Skeletal muscle cell (primary cell): ENCODE measurements at regions not wholly inside any gene's neighbourhood (a gene's known extent, or its start where the extent isn't known, plus 50 kb on each side); places are given as distances from the start of the nearest gene placed in this dataset.
"Not testable (repeated sequence)": the region's sequence is repeated elsewhere in the genome, so short reads cannot be mapped to it uniquely, and the experiment has no call there.

ENCODE experiments used
- DNase-seq: peaks from one replicate; pipeline ENCODE4 v3.0.0-alpha.2; 2010; ENCODE audit warnings: low read depth
- H3K4me3 ChIP-seq: 2 replicates; pipeline ENCODE4 v1.5.1; 2011; ENCODE audit warnings: low read depth, mild to moderate bottlenecking, control low read depth, low read length, moderate library complexity

GRCh38 chr12:72995029-72995428 is 722.9 kb downstream of the TRHDE start:
- not testable (repeated sequence) for DNase-seq, H3K4me3 ChIP-seq

DNA sequence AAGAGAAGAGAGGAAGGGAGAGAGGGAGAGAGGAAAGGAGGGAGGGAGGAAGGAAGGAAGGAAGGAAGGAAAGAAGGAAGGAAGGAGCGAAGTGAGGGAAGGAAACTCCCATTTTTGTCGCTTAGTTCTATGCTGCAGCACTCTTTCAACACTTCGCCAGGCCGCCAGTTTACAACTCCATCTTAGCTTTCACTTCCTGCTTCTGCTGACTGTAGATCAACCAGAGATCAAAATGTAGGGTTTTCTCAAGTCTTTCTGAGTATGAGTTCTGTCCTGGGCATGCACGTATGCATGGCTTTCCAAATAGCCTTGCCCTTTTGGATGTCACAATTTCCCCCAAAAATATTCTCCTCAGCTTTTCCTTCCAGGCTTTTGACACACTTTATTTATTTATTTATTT is 723.4 kb downstream of the TRHDE start:
- no peak for DNase-seq
- no peak overlapping the region for H3K4me3 ChIP-seq

DNA sequence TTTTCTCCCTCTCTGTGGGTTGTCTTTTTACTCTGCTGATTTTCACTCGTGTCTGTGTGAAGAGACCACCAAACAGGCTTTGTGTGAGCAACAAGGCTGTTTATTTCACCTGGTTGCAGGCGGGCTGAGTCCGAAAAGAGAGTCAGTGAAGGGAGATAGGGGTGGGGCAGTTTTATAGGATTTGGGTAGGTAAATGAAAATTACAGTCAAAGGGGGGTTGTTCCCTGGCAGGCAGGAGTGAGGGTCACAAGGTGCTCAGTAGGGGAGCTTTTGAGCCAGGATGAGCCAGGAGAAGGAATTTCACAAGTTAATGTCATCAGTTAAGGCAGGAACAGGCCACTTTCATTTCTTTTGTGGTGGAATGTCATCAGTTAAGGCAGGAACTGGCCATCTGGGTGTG is 729.6 kb downstream of the TRHDE start:
- H3K4me3 ChIP-seq, DNase-seq: not testable (repeated sequence)

DNA sequence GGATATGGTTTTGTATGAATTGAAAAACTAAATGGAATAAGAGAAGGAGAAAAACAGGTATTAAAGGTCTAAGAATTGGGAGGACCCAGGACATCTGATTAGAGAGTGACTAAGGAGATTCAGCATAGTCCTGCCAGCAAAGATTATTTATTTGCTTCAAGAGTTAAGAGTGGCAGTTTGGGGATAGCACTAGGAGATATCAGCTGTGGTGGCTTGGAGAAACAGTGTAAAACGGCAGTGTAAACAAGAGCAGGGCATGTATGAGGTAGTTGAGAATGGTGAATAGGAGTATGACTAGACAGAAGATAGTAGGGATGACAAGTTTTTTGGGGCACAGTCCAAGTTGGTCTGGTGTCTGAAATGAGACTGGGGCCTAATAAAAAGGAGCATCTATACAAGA is 730.3 kb downstream of the TRHDE start:
- not testable (repeated sequence) for DNase-seq, H3K4me3 ChIP-seq

DNA sequence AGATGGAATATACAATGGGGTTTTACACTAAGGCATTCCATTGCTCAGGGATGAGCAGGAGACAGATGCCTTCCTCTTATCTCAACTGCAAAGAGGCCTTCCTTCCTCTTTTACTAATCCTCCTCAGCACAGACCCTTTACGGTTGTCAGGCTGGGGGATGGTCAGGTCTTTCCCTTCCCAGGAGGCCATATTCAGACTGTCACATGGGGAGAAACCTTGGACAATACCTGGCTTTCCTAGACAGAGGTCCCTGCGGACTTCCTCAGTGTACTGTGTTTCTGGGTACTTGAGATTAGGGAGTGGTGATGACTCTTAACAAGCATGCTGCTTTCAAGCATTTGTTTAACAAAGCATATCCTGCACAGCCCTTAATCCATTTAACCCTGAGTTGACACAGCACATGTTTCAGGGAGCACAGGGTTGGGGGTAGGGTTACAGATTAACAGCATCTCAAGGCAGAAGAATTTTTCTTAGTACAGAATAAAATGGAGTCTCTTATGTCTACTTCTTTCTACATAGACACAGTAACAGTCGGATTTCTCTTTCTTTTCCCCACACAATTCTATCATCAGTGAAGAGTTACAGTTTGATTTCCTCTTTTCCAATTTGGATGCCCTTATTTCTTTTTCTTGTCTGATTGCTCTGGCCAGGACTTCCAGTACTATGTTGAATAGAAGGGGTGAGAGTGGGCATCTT is 737.1 kb downstream of the TRHDE start:
- not testable (repeated sequence) for H3K4me3 ChIP-seq, DNase-seq

- H3K4me3 ChIP-seq = no peak overlapping the region
- DNase-seq = no peak
These were observed 745.8 kb downstream of the TRHDE start for GRCh38 chr12:73017981-73018380.

DNA sequence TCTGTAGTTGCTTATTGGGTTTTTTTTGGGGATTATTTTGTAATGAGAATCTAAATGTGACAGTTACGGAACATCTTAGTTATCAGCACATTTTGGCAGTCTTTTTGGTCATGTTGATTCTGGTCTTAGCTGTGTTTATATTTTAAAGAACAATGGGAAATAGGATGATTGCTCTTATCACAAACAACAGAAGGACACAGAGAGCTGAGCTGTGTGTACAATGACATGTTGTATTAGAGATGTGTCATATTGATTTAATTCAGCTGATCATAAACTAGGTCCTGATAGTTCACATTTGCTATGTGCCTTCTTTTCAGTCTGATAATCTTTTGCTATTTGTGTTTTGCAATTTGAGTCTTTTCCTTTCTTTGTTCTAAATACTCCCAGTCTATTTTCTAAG is 781.7 kb downstream of the TRHDE start:
- DNase-seq = no peak
- H3K4me3 ChIP-seq = no peak overlapping the region

GRCh38 chr12:73057428-73057827 is 785.3 kb downstream of the TRHDE start:
- no peak overlapping the region for H3K4me3 ChIP-seq
- DNase-seq = no peak

- H3K4me3 ChIP-seq = no peak overlapping the region
- no peak for DNase-seq
These were observed 793.7 kb downstream of the TRHDE start for GRCh38 chr12:73065913-73066312.

DNA sequence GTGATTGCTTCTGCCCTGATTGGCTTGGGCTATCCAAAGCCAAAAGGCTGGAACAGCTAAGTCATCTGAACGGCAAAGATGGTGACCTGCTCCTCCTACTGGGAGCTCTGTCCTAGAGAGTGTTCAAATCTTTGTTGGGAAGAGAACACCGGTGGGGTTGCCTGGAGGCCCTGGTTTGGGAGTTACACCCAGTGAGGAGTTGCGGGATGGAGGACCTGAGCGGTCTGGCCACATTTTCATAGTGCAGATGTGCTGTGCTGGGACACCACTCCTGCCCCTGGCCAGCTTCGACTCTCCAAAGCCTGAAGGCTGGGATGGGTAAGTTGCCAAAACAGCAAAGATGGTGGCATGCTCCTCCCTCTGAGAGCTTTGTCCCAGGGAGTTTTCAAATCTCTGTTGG is 795.4 kb downstream of the TRHDE start:
- no peak for DNase-seq
- no peak overlapping the region for H3K4me3 ChIP-seq

GRCh38 chr12:73072214-73072613 is 800.0 kb downstream of the TRHDE start:
- H3K4me3 ChIP-seq = no peak overlapping the region
- DNase-seq = no peak

- H3K4me3 ChIP-seq = no peak overlapping the region
- DNase-seq = no peak
These were observed 804.6 kb downstream of the TRHDE start for GRCh38 chr12:73076760-73077159.

GRCh38 chr12:73083736-73084135 is 811.6 kb downstream of the TRHDE start:
- no peak for DNase-seq
- no peak overlapping the region for H3K4me3 ChIP-seq

DNA sequence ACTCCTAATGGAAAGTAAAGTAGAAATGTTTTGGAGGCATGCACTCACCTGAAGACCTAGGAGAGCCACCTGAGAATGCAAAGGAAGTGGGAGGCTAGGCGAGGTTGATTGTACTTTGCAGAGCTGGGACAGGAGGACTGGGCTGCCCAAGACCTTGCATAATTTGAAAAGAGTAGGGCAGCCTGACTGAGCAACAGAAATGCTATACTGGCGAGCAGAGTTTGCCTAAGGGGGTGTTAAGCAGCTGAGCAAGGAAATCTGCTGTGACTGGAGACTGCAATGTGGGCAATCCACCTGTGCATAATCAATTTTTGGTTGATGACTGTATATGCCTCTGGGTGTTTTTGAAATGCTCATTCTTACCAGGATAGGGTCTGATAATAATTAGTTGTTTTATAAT is 834.1 kb downstream of the TRHDE start:
- no peak overlapping the region for H3K4me3 ChIP-seq
- DNase-seq = no peak

GRCh38 chr12:73106896-73107295 is 834.7 kb downstream of the TRHDE start:
- DNase-seq = no peak

DNA sequence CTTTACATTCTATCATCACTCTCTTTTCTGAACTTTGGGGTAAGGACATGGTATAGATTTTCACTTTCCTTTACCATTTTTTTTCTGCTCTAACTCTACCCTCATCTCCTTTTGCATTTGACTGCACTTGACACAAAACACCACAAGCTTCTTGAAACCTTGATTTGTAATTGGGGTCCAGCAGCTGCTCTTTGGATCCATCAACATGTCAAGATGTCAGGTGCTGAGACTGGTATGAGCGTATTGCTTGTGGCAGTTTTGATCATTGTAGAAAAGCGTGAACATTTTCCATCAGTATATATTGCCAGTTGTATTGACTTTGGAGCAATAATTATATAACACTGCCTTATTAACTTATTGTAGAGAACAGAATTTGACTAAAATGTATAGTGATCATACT is 838.6 kb downstream of the TRHDE start:
- no peak for DNase-seq
- no peak overlapping the region for H3K4me3 ChIP-seq

More at GRCh38 chr12:73106896-73107295, 834.7 kb downstream of the TRHDE start:
- H3K4me3 ChIP-seq = no peak overlapping the region

DNA sequence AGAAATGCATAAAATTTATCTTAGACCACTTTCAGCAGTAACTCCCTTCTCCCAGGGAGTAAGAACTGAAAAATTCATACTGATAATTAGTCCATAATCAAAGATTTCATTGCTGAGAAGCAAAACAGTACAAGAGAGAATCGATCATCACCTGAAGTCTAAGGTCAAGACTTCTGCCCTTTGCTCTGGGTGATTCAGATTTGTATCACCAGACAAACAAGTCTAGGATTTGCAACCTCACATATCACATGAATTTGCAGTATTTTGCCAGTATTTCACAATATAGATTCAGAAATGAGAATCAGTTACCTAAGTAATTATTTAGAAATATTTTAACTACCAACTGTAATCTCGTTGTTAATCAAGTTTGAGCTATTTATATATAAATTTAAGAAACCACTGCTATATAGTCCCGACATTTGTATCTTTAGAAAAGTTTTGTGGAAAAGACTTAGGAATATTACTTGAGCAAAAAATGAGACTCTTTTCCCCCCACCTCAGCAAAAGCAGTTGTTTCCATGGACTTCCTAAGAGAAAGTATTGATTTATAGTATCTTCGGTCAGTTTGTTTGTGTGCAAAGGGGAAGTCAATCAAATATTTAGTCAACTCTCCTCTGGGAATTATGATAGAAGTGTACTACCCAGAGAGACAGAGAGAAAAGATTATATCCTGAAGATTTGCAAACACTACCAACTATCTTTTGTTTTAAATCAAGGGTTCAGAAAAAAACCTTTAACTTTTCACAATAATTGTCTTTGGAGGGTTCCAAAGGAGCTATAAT is 840.1 kb downstream of the TRHDE start:
- DNase-seq = no peak
- H3K4me3 ChIP-seq = no peak overlapping the region

- H3K4me3 ChIP-seq = no peak overlapping the region
These were observed 852.3 kb downstream of the TRHDE start for GRCh38 chr12:73124480-73124879.

GRCh38 chr12:73125148-73125547 is 853.0 kb downstream of the TRHDE start:
- DNase-seq = no peak
- H3K4me3 ChIP-seq = no peak overlapping the region

More at GRCh38 chr12:73124480-73124879, 852.3 kb downstream of the TRHDE start:
- DNase-seq = no peak

DNA sequence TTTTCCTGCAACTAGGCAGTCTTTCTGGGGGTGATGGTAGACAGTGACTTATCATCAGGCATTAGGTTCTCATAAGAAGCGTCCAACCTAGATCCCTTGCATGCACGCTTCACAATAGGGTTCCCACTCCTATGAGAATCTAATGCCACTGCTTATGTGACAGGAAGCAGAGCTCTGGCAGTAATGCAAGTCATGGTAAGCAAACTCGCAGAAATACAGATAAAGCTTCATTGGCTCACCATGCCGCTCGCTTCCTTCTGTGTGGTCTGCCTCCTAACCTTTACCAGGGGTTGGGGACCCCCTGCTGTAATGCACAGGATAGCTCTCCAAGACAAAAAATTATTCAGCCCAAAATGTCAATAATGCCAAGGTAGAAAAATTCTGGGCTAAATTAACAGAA is 864.2 kb downstream of the TRHDE start:
- DNase-seq = no peak
- H3K4me3 ChIP-seq = no peak overlapping the region

GRCh38 chr12:73139642-73140041 is 867.5 kb downstream of the TRHDE start:
- not testable (repeated sequence) for DNase-seq, H3K4me3 ChIP-seq
